Naive thymus-derived CD4-positive, alpha-beta T cell (primary cell): ENCODE measurements at regions not wholly inside any gene's neighbourhood (a gene's known extent, or its start where the extent isn't known, plus 50 kb on each side); places are given as distances from the start of the nearest gene placed in this dataset.

Experiments used
- ATAC-seq: fragments of 150-1000 bp; cut with Tn5 transposase; 2 replicates; pipeline ENCODE4 v1.10.0; 2021; ENCODE audit warnings: mild to moderate bottlenecking, moderate library complexity
- CTCF ChIA-PET: fragments of 350-600 bp; sonication (Branson Sonifier 250); formaldehyde crosslinking; loops from one replicate; lab custom pipeline; 2021; ENCODE audit warnings: antibody characterized with exemption; lab: Charles Lee
- POLR2A ChIA-PET: fragments of 350-600 bp; sonication (Branson Sonifier 250); formaldehyde crosslinking; loops from one replicate; lab custom pipeline; 2021; ENCODE audit warnings: antibody characterized with exemption, inconsistent platforms; lab: Charles Lee
- DNase-seq, 9 donors: peaks; one replicate each; pipeline versions ENCODE4 v3.0.0 to v3.0.0-alpha.2; 2020 to 2022; ENCODE audit warnings: mixed read lengths in 1 of 9
- H3K27ac ChIP-seq: one replicate; pipeline ENCODE4 v1.7.0; 2013; ENCODE audit warnings: mild to moderate bottlenecking, low read depth, low read length, moderate library complexity
- H3K27me3 ChIP-seq, 2 donors: one replicate each; pipeline ENCODE4 v1.7.0; 2013; ENCODE audit warnings: low read length in 2 of 2, mild to moderate bottlenecking in 2 of 2, moderate library complexity in 2 of 2; ENCODE audit not compliant: control insufficient read depth in 2 of 2, insufficient read depth in 2 of 2
- H3K36me3 ChIP-seq, 3 experiments: 1 replicate in 2 of 3; 2 replicates in 1 of 3; pipeline ENCODE4 v1.7.0; 2013; ENCODE audit warnings: low read length in 3 of 3, mild to moderate bottlenecking in 3 of 3, moderate library complexity in 1 of 3; ENCODE audit not compliant: insufficient read depth in 3 of 3, control insufficient read depth in 2 of 3
- H3K4me1 ChIP-seq, 2 donors: one replicate each; pipeline ENCODE4 v1.7.0; 2013; ENCODE audit warnings: low read length in 2 of 2, mild to moderate bottlenecking in 2 of 2, moderate library complexity in 1 of 2; ENCODE audit not compliant: control insufficient read depth in 2 of 2, insufficient read depth in 2 of 2
- H3K4me3 ChIP-seq: 2 replicates; pipeline ENCODE4 v1.7.0; 2013; ENCODE audit warnings: mild to moderate bottlenecking, low read length
- H3K9me3 ChIP-seq, 3 experiments: 1 replicate in 2 of 3; 2 replicates in 1 of 3; pipeline ENCODE4 v1.7.0; 2013; ENCODE audit warnings: low read length in 3 of 3; ENCODE audit not compliant: control insufficient read depth in 2 of 3
- H3K27ac Mint-ChIP-seq, 9 donors: one replicate each; pipeline ENCODE4 v1.8.0; 2020 to 2022; ENCODE audit warnings: mixed read lengths in 9 of 9, mild to moderate bottlenecking in 8 of 9, moderate library complexity in 5 of 9, inconsistent platforms in 2 of 9
- H3K27me3 Mint-ChIP-seq, 5 donors: one replicate each; pipeline ENCODE4 v1.8.0; 2021 to 2022; ENCODE audit warnings: mixed read lengths in 5 of 5, mild to moderate bottlenecking in 1 of 5
- H3K36me3 Mint-ChIP-seq, 5 donors: one replicate each; pipeline ENCODE4 v1.8.0; 2020 to 2022; ENCODE audit warnings: mixed read lengths in 5 of 5, mild to moderate bottlenecking in 3 of 5, inconsistent platforms in 1 of 5
- H3K4me1 Mint-ChIP-seq, 7 donors: one replicate each; pipeline ENCODE4 v1.8.0; 2020 to 2022; ENCODE audit warnings: mixed read lengths in 7 of 7, mild to moderate bottlenecking in 3 of 7, inconsistent platforms in 1 of 7
- H3K4me3 Mint-ChIP-seq, 10 donors: one replicate each; pipeline ENCODE4 v1.8.0; 2020 to 2022; ENCODE audit warnings: mild to moderate bottlenecking in 10 of 10, mixed read lengths in 10 of 10, moderate library complexity in 6 of 10, inconsistent platforms in 2 of 10
- H3K9me3 Mint-ChIP-seq, 11 donors: one replicate each; pipeline ENCODE4 v1.8.0; 2020 to 2022; ENCODE audit warnings: mixed read lengths in 11 of 11, mild to moderate bottlenecking in 4 of 11, inconsistent platforms in 1 of 11, moderate library complexity in 1 of 11
- intact Hi-C, 2 donors: fragments of 100-400 bp; cut with micrococcal nuclease; formaldehyde crosslinking; loops; one replicate each; pipeline ENCODE4 v1.15.1; 2023

DNA sequence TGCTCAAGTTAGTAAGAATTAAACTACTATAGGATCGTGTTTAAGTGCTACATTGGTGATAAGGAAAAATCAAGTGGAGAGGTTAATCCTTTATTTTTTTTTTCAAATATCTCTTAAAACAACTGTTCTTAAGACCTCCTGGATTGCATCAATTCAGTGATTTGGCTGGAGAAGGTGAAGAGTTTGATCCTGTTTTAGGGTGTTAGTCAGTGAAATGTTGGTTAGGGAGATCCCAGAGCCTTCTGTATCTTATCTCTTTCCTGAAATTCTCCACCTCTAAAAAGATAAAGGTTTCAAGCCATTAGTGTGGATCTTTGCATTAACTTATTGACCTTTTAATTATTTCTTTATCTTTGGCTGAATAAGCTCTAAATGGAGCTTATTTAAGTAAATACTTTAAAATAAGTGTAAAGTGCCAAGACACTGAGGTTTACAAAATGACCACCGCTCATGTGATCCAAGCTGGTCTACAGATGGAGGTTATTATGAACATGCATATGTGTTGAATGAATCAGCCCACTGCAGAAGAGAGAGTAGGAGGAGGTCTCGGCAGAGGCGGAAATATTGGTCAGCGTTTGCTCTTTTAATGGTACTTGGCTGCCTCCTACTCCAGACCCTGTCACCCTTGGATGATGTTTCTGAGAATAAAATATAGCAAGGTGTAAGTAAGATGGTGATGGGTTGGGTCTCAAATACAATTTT lies 51.8 kb upstream of the BMPER start:
- Mint-ChIP-seq H3K27me3 (peaks cover 0 to 32% (median 16%) of the 10 kb centered on the region in 5 donors), H3K27ac (no peak overlapping the region), H3K4me3 (no peak overlapping the region), H3K9me3 (peaks cover 0 to 5% (median 0%) of the 10 kb centered on the region in 11 donors), H3K4me1 (peaks cover 0 to 2% (median 0%) of the 10 kb centered on the region in 7 donors), H3K36me3 (no peaks in the 10 kb centered on the region)
- Histone ChIP-seq H3K27me3 (no peaks in the 10 kb centered on the region), H3K4me1 (no peaks in the 10 kb centered on the region), H3K27ac (no peak overlapping the region), H3K36me3 (no peaks in the 10 kb centered on the region), H3K4me3 (no peak overlapping the region), H3K9me3 (no peaks in the 10 kb centered on the region)
- CTCF ChIA-PET = no interaction called here
- POLR2A ChIA-PET = no interaction called here
- ATAC-seq = no peak
- intact Hi-C loops = no loop called here
- no peak for DNase-seq

DNA sequence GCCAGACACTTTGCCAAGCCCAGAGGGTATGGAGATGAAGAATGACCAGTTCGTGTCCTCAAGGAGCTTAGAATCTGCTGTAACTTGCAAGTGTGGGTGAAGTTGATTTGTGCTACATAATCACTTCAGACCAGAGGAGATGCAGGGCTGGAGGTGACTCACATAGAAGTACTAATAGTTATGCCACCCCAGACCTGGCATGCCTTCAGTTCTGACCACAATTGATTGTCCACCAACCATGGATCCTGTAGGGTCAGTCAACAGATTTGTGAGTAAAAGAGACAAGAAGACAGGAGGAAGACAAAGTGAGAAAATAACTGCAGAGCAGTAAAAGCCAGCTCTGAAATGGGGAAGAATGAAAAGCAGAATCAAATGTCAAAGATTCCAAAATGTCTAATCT lies 51.2 kb upstream of the BMPER start:
- no peak overlapping the region for H3K27ac Mint-ChIP-seq
- no peaks in the 10 kb centered on the region for H3K36me3 Mint-ChIP-seq
- H3K4me1 Mint-ChIP-seq = peaks cover 0 to 2% (median 0%) of the 10 kb centered on the region in 7 donors
- H3K27me3 Mint-ChIP-seq = peaks cover 0 to 34% (median 14%) of the 10 kb centered on the region in 5 donors
- Histone ChIP-seq H3K4me1 (no peaks in the 10 kb centered on the region), H3K36me3 (no peaks in the 10 kb centered on the region), H3K27ac (no peak overlapping the region), H3K4me3 (no peak overlapping the region), H3K9me3 (no peaks in the 10 kb centered on the region), H3K27me3 (no peaks in the 10 kb centered on the region)
- no peak for ATAC-seq
- no peak for DNase-seq
- intact Hi-C loops = no loop called here
- H3K4me3 Mint-ChIP-seq = no peak overlapping the region
- H3K9me3 Mint-ChIP-seq = peaks cover 0 to 5% (median 0%) of the 10 kb centered on the region in 11 donors
- POLR2A ChIA-PET = no interaction called here
- CTCF ChIA-PET = no interaction called here

DNA sequence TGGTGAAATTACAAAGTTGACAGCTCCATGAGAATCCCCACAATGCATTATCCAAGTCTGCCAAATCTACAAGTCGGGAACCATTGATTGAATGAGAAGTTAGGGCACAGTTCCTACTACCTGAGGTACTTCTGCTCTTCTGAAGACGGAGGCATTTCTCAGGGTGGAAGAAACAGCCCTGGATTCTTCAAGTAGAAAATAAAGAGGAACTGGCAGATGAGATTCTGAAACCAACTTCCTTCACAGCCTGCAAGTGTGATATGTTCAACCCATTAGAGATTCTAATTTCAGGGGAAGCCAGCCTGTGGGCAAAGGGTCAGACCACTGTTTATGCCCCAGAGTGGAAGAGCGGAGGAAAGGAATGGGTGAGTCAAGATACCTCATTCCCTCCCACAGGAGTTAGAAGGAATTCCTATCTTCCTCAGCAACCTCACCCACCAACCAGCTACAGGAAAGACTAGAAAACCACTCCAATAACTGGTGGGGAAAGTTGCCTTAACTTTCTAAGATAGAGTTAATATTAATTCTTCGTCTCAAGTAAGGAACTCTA lies 50.5 kb upstream of the BMPER start:
- H3K27me3 Mint-ChIP-seq = peaks cover 0 to 32% (median 12%) of the 10 kb centered on the region in 5 donors
- H3K4me1 Mint-ChIP-seq = peaks cover 0 to 2% (median 0%) of the 10 kb centered on the region in 7 donors
- H3K4me3 ChIP-seq = no peak overlapping the region

More for the DNA sequence above, 50.5 kb upstream of the BMPER start:
- H3K9me3 Mint-ChIP-seq = peaks cover 0 to 9% (median 0%) of the 10 kb centered on the region in 11 donors
- POLR2A ChIA-PET = no interaction called here
- H3K27ac Mint-ChIP-seq = no peak overlapping the region
- no peak for ATAC-seq
- DNase-seq = no peak
- intact Hi-C loops = no loop called here
- Histone ChIP-seq H3K9me3 (no peaks in the 10 kb centered on the region), H3K27ac (no peak overlapping the region), H3K27me3 (no peaks in the 10 kb centered on the region), H3K36me3 (no peaks in the 10 kb centered on the region), H3K4me1 (no peaks in the 10 kb centered on the region)
- no peaks in the 10 kb centered on the region for H3K36me3 Mint-ChIP-seq
- H3K4me3 Mint-ChIP-seq = no peak overlapping the region
- CTCF ChIA-PET = no interaction called here
